Head of caudate nucleus (tissue), 42 donors: ENCODE measurements at regions not wholly inside any gene's neighbourhood (a gene's known extent, or its start where the extent isn't known, plus 50 kb on each side); places are given as distances from the start of the nearest gene placed in this dataset.
"Not testable (repeated sequence)": the region's sequence is repeated elsewhere in the genome, so short reads cannot be mapped to it uniquely, and the experiment has no call there.

ENCODE experiments used
- DNase-seq, 42 donors: peaks; one replicate each; pipeline versions ENCODE4 v3.0.0 to v3.0.0-alpha.2; 2020 to 2021; ENCODE audit warnings: mixed read lengths in 7 of 42
- intact Hi-C: fragments of 100-400 bp; cut with DNase I; formaldehyde crosslinking; loops from one replicate; pipeline ENCODE4 v1.15.0; 2022

GRCh38 chr3:38968403-38968802 is 83.3 kb downstream of the SCN11A start:
- no peak for DNase-seq
- intact Hi-C loops: no loop called here

GRCh38 chr3:38967693-38967989 is 84.1 kb downstream of the SCN11A start:
- intact Hi-C loops: no loop called here
- DNase-seq: no peak

- intact Hi-C loops: no loop called here
- DNase-seq: no peak
These were observed 84.7 kb downstream of the SCN11A start for GRCh38 chr3:38966811-38967692.

GRCh38 chr3:38964646-38965045 is 87.1 kb downstream of the SCN11A start:
- intact Hi-C loops: no loop called here

GRCh38 chr3:38964204-38964603 is 87.5 kb downstream of the SCN11A start:
- intact Hi-C loops: no loop called here
- no peak for DNase-seq

More at GRCh38 chr3:38964646-38965045, 87.1 kb downstream of the SCN11A start:
- DNase-seq: no peak

- intact Hi-C loops: no loop called here
- DNase-seq: peak in 39 of 42 donors; percentile 13 to 81 (median 43)
These were observed 90.7 kb downstream of the SCN11A start for GRCh38 chr3:38960953-38961622.

GRCh38 chr3:38960042-38960622 is 91.6 kb downstream of the SCN11A start:
- peak in 21 of 42 donors; percentile 4 to 63 (median 24) for DNase-seq
- intact Hi-C loops: no loop called here

- no peak for DNase-seq
- intact Hi-C loops: no loop called here
These were observed 93.6 kb downstream of the SCN11A start for GRCh38 chr3:38958026-38958720.

GRCh38 chr3:38957296-38957695 is 94.4 kb downstream of the SCN11A start:
- intact Hi-C loops: no loop called here
- DNase-seq: no peak

- intact Hi-C loops: no loop called here
- DNase-seq: no peak
These were observed 99.0 kb downstream of the SCN11A start for GRCh38 chr3:38952721-38953120.

- intact Hi-C loops: not testable (repeated sequence)
These were observed 100.6 kb downstream of the SCN11A start for GRCh38 chr3:38951167-38951566.

GRCh38 chr3:38950581-38950980 is 101.2 kb downstream of the SCN11A start:
- intact Hi-C loops: no loop called here
- no peak for DNase-seq

More at GRCh38 chr3:38951167-38951566, 100.6 kb downstream of the SCN11A start:
- DNase-seq: not testable (repeated sequence)

GRCh38 chr3:38949994-38950393 is 101.8 kb downstream of the SCN11A start:
- intact Hi-C loops: no loop called here
- DNase-seq: no peak

- DNase-seq: no peak
- intact Hi-C loops: no loop called here
These were observed 111.3 kb downstream of the SCN11A start for GRCh38 chr3:38940394-38940793.

GRCh38 chr3:38925351-38925750 is 109.3 kb upstream of the SCN10A start:
- DNase-seq: no peak
- intact Hi-C loops: no loop called here

GRCh38 chr3:38916706-38917105 is 100.7 kb upstream of the SCN10A start:
- intact Hi-C loops: no loop called here
- no peak for DNase-seq

GRCh38 chr3:38907426-38907825 is 91.4 kb upstream of the SCN10A start:
- intact Hi-C loops: no loop called here
- DNase-seq: peak in 18 of 42 donors; percentile 3 to 80 (median 33)

GRCh38 chr3:38890426-38890825 is 74.4 kb upstream of the SCN10A start:
- intact Hi-C loops: no loop called here
- no peak for DNase-seq

- intact Hi-C loops: no loop called here
- DNase-seq: no peak
These were observed 62.6 kb upstream of the SCN10A start for GRCh38 chr3:38878646-38879045.
